ENCODE measurements at regions not wholly inside any gene's neighbourhood (a gene's known extent, or its start where the extent isn't known, plus 50 kb on each side); places are given as distances from the start of the nearest gene placed in this dataset.
A peak's percentile ranks its signal among the peaks of the same experiment; 100 is the strongest.
"Not testable (repeated sequence)": the region's sequence is repeated elsewhere in the genome, so short reads cannot be mapped to it uniquely, and the experiment has no call there.

GRCh38 chr1:14320518-14320917, 278.0 kb upstream of the KAZN start:
- DNase-seq, result no peak

- no peak for DNase-seq
Observed at GRCh38 chr1:14320986-14321385, 277.5 kb upstream of the KAZN start.

- no peak for DNase-seq
Observed at GRCh38 chr1:14321422-14321821, 277.1 kb upstream of the KAZN start.

- DNase-seq, result no peak
Observed at GRCh38 chr1:14323568-14324247, 274.8 kb upstream of the KAZN start.

- DNase-seq, result no peak
Observed at GRCh38 chr1:14324248-14324630, 274.2 kb upstream of the KAZN start.

- no peak for DNase-seq
Observed at GRCh38 chr1:14326857-14327256, 271.6 kb upstream of the KAZN start.

GRCh38 chr1:14328685-14329084, 269.8 kb upstream of the KAZN start:
- DNase-seq, result no peak

GRCh38 chr1:14332158-14332557, 266.3 kb upstream of the KAZN start:
- no peak for DNase-seq

GRCh38 chr1:14334336-14335176, 263.9 kb upstream of the KAZN start:
- no peak for DNase-seq

- DNase-seq, result no peak
Observed at GRCh38 chr1:14338509-14338908, 260.0 kb upstream of the KAZN start.

GRCh38 chr1:14339288-14339687, 259.2 kb upstream of the KAZN start:
- DNase-seq, result no peak

- no peak for DNase-seq
Observed at GRCh38 chr1:14340002-14340785, 258.3 kb upstream of the KAZN start.

GRCh38 chr1:14341147-14341546, 257.3 kb upstream of the KAZN start:
- DNase-seq, result no peak

- DNase-seq, result no peak
Observed at GRCh38 chr1:14345946-14346550, 252.4 kb upstream of the KAZN start.

- no peak for DNase-seq
Observed at GRCh38 chr1:14347186-14347585, 251.3 kb upstream of the KAZN start.

- no peak for DNase-seq
Observed at GRCh38 chr1:14347776-14348175, 250.7 kb upstream of the KAZN start.

GRCh38 chr1:14350197-14350596, 248.3 kb upstream of the KAZN start:
- DNase-seq, result no peak

- no peak for DNase-seq
Observed at GRCh38 chr1:14352897-14353296, 245.6 kb upstream of the KAZN start.

GRCh38 chr1:14361005-14361404, 237.5 kb upstream of the KAZN start:
- not testable (repeated sequence) for DNase-seq

- no peak for DNase-seq
Observed at GRCh38 chr1:14362331-14362730, 236.2 kb upstream of the KAZN start.

GRCh38 chr1:14363036-14363590, 235.4 kb upstream of the KAZN start:
- DNase-seq, result no peak

- DNase-seq, result peak; percentile 16
Observed at GRCh38 chr1:14363707-14364413, 234.6 kb upstream of the KAZN start.
